ENCODE measurements at regions not wholly inside any gene's neighbourhood (a gene's known extent, or its start where the extent isn't known, plus 50 kb on each side); places are given as distances from the start of the nearest gene placed in this dataset.

DNA sequence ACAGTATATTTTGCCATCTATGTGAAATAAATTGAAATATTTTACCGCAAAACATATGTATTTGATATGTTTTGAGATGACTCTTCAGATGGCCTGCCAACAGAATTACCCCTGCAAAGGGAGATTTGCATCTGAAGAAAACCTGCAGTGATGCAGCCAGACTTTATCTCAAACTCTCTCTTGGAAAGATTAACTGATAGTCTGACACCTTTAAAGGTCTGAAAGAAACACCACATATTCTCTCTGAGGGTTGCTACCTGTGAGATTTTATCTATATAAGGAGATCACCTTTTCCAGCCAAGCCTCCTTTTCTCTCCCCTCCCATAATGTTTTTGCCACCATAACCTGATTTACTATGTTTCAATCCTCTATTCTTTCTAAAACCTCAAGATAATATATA lies 1106.3 kb upstream of the IGFBP7 start:
- no peak for DNase-seq (ENCODE audit: low read depth in 1 of 2, low spot score in 1 of 2)

- DNase-seq (ENCODE audit: low read depth in 1 of 2, low spot score in 1 of 2) = no peak
Measured at GRCh38 chr4:58214376-58214775, 1104.2 kb upstream of the IGFBP7 start.

DNA sequence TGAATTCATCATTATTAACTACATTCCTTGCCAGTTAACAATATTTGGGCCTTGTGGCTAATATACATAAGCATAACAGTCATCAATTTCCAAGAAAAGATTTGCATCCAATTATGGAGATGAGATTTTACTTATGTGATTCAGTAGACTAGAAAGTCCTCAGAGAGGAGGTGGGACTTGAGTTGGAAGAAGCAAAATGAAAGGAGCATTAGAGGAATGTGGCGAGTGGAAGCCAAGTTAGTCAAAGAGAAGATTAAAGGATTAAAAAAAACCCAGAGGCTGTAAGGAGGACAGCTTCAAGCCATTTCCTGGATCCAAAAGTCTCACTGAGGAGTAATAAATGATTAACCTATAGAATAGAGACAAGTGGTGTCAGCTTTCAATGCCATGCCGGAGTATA lies 1099.4 kb upstream of the IGFBP7 start:
- no peak for DNase-seq (ENCODE audit: low read depth in 1 of 2, low spot score in 1 of 2)

GRCh38 chr4:58209001-58209400 lies 1098.8 kb upstream of the IGFBP7 start:
- no peak for DNase-seq (ENCODE audit: low read depth in 1 of 2, low spot score in 1 of 2)

DNA sequence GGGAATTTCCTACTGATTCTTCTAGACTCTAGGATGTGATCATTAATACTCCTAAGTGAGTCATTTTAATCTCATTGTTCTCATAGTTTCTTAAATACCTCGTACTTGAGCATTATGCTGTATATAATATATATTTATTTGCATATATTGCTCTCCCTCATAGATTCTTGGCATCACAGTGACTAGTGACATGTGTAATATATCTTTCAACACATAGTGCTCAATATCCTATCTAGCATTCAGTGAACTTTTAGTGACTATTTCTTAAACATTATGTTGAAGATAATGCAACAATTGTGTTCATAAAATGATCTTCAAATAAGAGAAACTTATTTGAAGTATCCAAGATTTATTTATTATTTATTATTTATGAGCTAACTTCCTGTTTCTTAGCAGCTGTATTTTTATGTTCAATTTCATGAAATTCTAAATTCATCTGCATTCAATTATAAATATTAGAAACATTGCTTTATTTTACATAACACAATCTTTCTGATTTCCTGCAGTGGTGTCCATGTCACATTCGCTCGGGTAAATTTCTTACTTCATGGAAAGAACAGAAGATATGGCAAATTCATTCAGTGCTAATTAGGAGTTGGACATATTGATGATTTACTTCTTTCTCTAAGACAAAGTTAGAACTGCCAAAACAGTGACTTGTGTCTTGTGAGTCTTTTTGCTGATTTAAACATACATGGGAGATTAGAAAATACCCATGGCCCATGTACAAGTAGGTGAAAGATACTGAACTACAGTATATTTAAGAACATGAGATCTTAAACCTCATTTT lies 1095.5 kb upstream of the IGFBP7 start:
- DNase-seq (ENCODE audit: low read depth in 1 of 2, low spot score in 1 of 2) = no peak

- no peak for DNase-seq (ENCODE audit: low read depth in 1 of 2, low spot score in 1 of 2)
Measured at GRCh38 chr4:58192217-58192616, 1082.0 kb upstream of the IGFBP7 start.

- no peak for DNase-seq (ENCODE audit: low read depth in 1 of 2, low spot score in 1 of 2)
Measured at GRCh38 chr4:58191109-58191508, 1080.9 kb upstream of the IGFBP7 start.

DNA sequence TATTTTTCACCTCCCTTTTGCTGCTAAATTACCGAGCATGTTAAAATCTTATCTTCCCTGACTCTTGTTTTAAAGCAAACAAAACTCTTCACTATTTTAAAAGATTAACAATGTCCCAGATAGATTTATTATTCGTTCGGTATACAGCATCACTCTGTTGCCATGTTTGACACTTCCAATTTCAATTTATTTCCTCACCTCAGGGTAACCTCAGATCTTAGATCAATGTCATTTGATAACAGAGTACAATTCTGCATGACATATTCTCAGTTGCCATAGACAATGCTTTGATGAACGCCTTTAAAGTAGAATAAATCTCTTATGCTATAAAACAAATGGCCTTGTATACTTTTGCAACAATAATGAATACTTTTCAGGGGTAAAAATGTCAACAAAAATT lies 1078.1 kb upstream of the IGFBP7 start:
- no peak for DNase-seq (ENCODE audit: low read depth in 1 of 2, low spot score in 1 of 2)

DNA sequence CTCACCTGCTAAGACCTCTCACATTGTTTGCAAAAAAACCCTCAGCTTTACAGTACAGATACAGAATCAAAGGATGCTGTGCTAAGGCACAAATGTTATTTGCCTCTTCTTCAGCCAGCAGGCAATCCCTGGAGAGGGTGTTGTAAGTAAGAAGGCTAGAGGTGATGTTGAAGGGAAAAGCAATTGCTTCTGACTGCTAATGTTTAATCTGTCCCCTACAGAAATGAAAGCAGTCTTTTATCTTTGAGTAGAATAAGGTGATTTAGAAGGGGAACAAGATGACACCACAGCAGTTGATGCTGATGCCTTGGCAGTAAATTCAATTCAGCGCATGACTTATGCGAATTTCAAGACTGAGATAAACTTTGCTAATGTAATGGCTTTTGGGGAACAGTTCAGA lies 1064.8 kb upstream of the IGFBP7 start:
- DNase-seq (ENCODE audit: low read depth in 1 of 2, low spot score in 1 of 2) = no peak

DNA sequence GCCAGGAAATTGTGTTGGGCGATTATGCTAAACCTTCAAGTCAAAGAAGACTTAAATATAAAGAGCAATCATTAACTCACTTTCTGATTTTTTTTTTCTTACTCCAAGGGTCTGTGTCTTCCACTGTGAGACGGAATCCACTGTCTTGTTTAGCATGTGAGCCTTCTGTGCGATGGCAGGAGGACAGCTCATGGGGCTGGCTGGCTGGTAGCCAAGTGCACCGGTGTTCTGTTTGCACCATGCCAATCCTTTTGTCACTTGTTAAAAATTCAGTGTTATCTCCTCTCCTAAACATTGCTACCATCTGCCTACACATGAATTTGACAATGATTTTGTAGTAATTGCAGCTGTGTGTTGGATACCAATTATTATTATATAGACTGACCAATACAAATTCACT lies 1056.3 kb upstream of the IGFBP7 start:
- DNase-seq (ENCODE audit: low read depth in 1 of 2, low spot score in 1 of 2) = no peak

DNA sequence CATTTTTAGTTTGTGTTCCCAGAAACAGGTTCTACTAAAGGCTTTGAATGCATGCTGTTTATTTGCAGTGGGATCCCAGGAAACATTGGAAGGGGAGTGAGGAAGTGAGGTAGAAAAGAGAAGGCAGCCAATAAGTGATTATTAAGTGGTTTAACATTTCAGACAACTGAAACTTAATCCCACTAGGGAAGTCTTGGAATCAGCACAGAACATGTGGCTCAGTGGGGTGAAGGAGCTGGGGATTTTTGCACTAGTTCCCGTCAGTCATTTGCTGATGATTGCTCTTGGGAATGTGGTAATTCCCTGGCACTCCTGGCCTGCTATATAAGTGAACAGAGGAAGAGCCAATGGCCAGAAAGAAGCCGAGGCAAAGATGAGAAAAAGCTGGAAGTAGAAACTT lies 1053.0 kb upstream of the IGFBP7 start:
- DNase-seq (ENCODE audit: low read depth in 1 of 2, low spot score in 1 of 2) = no peak

DNA sequence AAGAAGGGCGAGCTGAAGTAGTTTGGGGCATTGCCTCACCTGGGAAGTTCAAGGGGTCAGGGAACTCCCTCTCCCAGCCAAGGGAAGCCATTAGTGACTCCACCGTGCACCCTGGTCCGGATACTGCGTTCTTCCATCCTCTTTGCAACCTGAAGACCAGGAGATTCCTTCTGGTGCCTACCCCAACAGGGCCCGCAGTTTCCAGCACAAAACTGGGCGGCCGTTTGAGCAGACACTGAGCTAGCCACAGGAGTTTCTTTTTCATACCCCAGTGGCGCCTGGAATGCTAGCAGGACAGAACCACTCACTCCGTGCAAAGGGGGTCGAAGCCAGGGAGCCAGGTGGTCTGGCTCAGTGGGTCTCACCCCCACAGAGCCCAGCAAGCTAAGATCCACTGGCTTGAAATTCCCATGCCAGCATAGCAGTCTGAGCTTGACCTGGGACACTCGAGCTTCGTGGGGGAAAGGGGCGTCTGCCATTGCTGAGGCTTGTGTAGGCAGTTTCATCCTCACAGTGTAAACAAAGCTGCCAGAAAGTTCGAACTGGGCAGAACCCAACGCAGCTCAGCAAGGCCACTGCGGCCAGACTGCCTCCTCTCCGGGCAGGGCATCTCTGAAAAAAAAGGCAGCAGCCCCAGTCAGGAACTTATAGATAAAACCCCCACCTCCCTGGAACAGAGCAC lies 1039.4 kb upstream of the IGFBP7 start:
- DNase-seq (ENCODE audit: low read depth in 1 of 2, low spot score in 1 of 2) = no peak

DNA sequence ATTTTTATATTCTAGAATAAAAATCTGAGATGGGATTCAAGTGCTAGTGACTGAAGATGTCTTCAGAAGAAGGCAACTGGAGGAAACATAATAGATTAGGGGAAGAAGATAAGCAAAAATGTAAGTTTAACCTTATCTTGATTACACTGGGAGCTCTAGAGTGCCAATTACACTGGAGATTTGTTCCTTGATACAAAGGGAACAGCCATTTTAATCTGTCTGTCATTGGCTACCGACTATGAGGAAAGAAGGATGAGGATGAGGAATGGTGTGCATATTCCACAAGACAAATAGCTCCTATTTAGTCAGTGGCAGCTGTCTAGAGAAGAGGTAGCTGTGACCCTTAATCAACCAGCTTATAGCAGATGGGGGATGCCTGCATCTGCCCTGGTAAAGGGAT lies 1034.5 kb upstream of the IGFBP7 start:
- DNase-seq (ENCODE audit: low read depth in 1 of 2, low spot score in 1 of 2) = no peak

DNA sequence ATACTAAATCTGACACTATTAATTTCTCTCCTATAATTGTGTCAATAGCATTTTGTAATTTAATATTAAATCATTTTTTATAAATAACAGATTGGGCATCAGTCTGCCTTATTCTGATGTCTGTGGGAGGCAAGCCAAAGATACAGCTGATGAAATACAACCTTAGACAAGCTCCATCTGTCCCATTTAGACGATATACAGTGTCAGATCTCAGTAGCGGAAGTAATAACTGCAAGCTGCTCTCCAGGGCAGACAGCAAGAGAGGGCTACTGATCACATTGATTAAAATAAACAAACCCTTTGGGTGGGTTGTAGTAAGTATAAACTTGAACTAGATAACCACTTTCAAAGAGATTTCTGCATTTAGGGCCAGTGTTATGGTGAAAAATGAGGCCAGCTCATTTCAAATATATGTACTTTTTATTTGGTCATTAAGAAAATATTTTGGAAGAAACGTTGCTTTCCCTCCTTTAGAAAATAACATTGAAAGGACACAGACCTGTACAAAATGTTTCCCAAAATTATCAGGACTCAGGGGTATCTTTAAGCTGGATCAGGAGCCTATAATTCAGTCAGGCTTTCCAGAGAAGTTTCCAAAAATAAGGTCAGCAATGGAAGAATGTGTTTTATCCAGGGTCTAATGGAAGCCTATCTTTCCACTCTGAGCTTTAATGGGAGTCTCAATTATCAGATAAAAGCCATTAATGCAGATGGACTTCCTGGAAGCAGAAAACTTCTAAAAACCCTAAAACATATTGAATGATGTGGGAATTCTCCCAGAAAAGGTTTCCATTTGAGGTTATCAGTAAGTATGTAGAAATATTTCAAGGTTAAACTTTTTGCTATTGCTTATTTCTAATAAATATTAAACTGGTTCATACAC lies 1028.8 kb upstream of the IGFBP7 start:
- DNase-seq (ENCODE audit: low read depth in 1 of 2, low spot score in 1 of 2) = no peak

DNA sequence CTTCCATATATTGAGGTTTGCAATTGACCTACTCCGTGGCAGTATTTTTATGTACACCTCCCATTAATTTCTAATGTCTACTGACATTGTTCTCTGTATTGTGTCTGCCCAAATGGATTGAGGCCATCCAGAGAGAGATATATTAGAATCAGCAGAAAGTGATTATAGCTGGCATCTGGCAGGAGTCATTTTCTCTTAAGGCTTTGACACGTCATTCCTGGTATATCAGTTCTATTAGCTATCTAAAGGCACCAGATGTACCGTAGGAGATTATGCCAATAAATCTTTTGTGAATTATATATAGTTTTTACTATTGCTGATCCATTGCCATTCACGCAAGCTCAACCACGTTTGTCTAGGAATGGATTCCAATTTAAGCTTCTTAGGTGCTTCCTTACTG lies 1026.4 kb upstream of the IGFBP7 start:
- DNase-seq (ENCODE audit: low read depth in 1 of 2, low spot score in 1 of 2) = no peak

- no peak for DNase-seq (ENCODE audit: low read depth in 1 of 2, low spot score in 1 of 2)
Measured at GRCh38 chr4:58127680-58128079, 1017.5 kb upstream of the IGFBP7 start.

- no peak for DNase-seq (ENCODE audit: low read depth in 1 of 2, low spot score in 1 of 2)
Measured at GRCh38 chr4:58119298-58119697, 1009.1 kb upstream of the IGFBP7 start.

DNA sequence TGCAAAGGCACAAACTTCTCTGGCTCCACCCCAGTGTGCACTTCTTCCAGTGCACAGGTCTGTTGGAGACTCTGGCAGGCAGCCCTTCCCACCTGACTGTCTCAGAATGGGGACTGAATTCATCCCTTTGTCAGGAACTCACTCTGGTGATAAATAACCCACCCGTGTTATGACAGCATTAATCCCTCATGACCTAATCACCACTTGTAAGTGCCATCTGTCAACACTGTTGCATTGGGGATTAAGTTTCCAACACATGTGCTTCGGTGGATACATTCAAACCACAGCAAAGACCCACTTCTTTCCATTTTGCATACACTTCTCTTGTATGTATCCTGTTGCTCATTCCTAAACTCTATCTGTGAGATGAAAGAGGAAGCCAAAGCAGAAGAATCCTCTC lies 1002.9 kb upstream of the IGFBP7 start:
- DNase-seq (ENCODE audit: low read depth in 1 of 2, low spot score in 1 of 2) = no peak

GRCh38 chr4:58111818-58112217 lies 1001.6 kb upstream of the IGFBP7 start:
- no peak for DNase-seq (ENCODE audit: low read depth in 1 of 2, low spot score in 1 of 2)

GRCh38 chr4:58093352-58093751 lies 983.2 kb upstream of the IGFBP7 start:
- no peak for DNase-seq (ENCODE audit: low read depth in 1 of 2, low spot score in 1 of 2)

DNA sequence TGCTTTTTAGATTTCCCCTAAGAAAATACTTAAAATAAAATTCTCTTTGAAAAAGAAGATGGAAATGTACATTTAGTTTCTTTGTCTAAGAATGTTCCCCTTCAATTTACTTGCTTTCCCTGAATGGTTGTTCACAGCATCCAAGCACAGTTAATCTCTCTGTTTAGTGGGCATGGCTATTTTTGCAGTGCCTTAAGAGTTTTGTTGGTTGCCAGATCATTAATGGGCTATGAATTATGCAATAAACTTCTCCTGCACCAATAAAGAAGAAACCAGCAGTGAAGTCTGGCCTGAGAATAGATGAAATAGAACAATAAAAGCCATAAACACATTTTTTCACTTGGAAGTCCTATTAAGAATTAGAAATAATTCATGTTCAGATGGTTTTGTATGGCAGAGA lies 980.4 kb upstream of the IGFBP7 start:
- DNase-seq (ENCODE audit: low read depth in 1 of 2, low spot score in 1 of 2) = no peak

DNA sequence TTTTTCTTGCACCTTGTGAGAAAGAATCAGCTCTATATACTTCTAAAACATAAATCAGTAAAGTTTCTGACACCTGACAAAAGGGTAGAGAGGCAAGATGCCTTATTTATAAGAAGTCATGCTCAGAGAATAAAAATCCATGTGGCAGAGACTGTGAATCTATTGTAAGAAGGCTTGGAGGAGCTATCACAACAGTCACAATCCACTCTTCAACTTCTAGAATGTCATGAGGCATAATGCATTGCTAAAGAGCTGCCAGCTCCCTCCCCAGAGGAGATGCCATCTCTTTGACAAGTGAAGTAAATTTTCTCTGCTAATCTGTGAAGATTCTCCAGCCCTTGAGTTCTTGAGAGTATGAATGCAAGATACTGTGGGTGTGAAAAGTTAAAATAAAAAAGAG lies 971.2 kb upstream of the IGFBP7 start:
- no peak for DNase-seq (ENCODE audit: low read depth in 1 of 2, low spot score in 1 of 2)
